ENCODE measurements at regions not wholly inside any gene's neighbourhood (a gene's known extent, or its start where the extent isn't known, plus 50 kb on each side); places are given as distances from the start of the nearest gene placed in this dataset.

DNA sequence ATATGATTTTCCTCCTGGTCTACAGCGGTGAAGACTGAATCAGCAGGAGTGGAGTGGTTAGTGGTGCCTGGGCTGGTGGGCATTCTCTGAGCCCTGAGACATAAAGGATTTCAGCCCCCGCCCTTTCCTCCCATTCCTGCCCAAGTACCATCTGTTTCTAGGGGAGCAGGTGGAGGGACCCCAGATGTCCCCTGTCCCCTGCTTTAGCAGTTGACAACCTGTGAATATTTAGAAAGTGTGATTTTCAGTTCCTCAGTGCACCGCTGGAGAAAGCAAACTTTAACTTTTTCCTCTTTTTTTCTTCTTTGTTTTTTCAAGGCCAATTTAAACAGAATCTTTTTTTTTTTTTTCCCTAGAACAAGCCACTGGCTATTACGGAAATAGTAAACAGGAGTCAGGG lies 163.8 kb upstream of the MYL2 start:
- Histone ChIP-seq H3K27ac (no peak overlapping the region), H3K27me3 (no peaks in the 10 kb centered on the region), H3K4me1 (ENCODE audit: insufficient read depth) (no peaks in the 10 kb centered on the region), H3K9me3 (no peaks in the 10 kb centered on the region), H3K4me3 (no peak overlapping the region), H3K36me3 (no peaks in the 10 kb centered on the region)
- 38 to 58% (median 43%) methylated on average over 4 of the region's 4 CpGs for WGBS, 3 donors
- TF ChIP-seq, protein P1, sequence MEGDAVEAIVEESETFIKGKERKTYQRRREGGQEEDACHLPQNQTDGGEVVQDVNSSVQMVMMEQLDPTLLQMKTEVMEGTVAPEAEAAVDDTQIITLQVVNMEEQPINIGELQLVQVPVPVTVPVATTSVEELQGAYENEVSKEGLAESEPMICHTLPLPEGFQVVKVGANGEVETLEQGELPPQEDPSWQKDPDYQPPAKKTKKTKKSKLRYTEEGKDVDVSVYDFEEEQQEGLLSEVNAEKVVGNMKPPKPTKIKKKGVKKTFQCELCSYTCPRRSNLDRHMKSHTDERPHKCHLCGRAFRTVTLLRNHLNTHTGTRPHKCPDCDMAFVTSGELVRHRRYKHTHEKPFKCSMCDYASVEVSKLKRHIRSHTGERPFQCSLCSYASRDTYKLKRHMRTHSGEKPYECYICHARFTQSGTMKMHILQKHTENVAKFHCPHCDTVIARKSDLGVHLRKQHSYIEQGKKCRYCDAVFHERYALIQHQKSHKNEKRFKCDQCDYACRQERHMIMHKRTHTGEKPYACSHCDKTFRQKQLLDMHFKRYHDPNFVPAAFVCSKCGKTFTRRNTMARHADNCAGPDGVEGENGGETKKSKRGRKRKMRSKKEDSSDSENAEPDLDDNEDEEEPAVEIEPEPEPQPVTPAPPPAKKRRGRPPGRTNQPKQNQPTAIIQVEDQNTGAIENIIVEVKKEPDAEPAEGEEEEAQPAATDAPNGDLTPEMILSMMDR (IDR thresholded peaks at IDR 0.05) = no peak
- TF ChIP-seq POLR2A (IDR thresholded peaks at IDR 0.05) (no peak), EP300 (IDR thresholded peaks at IDR 0.05) (no peak)
- DNase-seq = no peak
- intact Hi-C loops (cut with DNase I) = no loop called here

DNA sequence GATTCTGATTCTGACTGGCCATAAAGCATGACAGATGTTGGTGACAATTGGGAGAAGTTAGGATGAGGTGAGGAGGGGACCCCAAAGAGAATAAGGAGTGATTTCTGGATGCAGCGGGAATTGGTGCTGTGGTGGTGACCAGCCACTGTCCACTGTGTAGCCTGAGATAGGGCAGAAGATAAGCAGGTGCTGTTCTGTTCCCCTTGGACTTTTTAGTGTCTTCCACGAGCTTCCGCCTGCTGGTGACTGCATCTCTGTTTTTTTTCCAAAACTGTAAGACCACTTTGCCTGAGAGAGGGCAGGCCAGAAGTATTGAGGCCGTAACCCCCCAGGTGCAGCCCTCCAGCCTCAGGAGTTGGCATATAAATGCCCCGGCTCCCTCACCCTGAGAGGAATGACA lies 161.2 kb upstream of the MYL2 start:
- no peak overlapping the region for H3K27ac ChIP-seq
- intact Hi-C loops (cut with DNase I) = no loop called here

DNA sequence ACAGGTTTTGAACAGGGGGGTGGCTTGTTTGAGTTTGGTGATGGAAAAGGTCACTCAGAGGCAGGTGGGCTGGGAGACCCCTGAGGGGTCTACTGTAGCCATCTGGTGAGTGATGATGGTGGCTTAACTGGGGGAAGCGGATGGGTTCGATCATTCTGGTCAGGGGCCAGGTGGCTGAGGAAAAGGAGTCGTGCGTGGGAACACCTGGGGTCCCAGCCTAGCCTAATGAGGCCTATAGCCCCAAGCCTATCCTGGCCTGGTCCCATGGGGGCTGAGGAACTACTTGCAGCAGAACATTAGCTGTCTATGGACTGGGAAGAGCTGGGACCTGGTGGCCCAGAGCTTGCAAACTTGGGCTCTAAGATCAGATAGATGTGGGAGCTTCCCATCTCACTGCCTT lies 158.4 kb upstream of the MYL2 start:
- Histone ChIP-seq H3K27ac (no peak overlapping the region), H3K4me3 (no peak overlapping the region), H3K36me3 (no peaks in the 10 kb centered on the region), H3K27me3 (no peaks in the 10 kb centered on the region), H3K9me3 (no peaks in the 10 kb centered on the region), H3K4me1 (ENCODE audit: insufficient read depth) (no peaks in the 10 kb centered on the region)
- 77 to 83% (median 83%) methylated on average over 4 of the region's 4 CpGs for WGBS, 3 donors
- no peak for TF ChIP-seq POLR2A (IDR thresholded peaks at IDR 0.05)
- intact Hi-C loops (cut with DNase I) = no loop called here
- DNase-seq = no peak

More for the DNA sequence above, 161.2 kb upstream of the MYL2 start:
- TF ChIP-seq POLR2A (IDR thresholded peaks at IDR 0.05) = no peak
- TF ChIP-seq, protein P1 (IDR thresholded peaks at IDR 0.05) = no peak
- no peak for TF ChIP-seq EP300 (IDR thresholded peaks at IDR 0.05)
- H3K4me1 ChIP-seq (ENCODE audit: insufficient read depth) = no peaks in the 10 kb centered on the region
- 79 to 90% (median 86%) methylated on average over 5 of the region's 5 CpGs for WGBS, 3 donors
- no peaks in the 10 kb centered on the region for H3K9me3 ChIP-seq
- no peak overlapping the region for H3K4me3 ChIP-seq
- no peak for DNase-seq
- H3K27me3 ChIP-seq = no peaks in the 10 kb centered on the region
- H3K36me3 ChIP-seq = no peaks in the 10 kb centered on the region

DNA sequence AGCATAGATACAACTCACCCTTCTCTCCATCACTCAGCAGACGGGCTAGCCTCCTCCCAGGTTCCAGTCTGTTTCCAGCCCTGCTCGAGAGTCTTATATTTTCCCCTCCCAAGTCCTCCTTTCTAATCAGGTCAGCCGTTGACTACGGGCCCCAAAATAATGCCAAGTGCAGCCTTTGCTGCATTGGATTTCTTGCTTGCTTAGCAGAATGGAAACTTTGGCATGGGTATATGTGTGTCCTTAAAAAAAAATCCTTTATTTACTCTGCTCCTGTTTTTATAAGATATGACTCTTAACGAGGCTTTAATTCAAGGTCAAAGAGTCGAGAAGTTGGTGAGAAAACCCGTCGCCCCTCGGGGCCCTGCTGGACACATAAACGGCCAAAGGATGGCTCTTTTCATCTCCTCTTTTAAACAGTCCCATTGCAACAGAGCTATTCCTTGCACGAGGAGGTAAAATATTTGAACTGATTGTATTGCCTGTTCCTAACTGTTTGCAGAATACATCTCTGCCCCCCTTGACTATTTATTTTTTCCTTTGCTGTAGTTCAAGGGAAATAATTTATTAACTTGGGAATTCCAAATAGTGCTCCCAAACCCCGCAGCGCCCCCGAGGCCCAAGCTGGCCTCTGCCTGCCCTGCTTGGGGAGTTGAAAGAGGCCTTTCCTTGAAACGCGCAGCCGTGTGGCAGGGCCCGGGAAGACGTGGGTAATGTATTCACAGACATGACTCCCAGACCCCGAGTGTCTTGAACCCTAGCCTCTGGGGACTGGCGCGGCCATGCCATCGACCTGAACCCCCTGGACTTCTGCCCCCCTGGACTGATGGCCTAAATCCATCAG lies 156.5 kb upstream of the MYL2 start:
- Histone ChIP-seq H3K27ac (no peak overlapping the region), H3K27me3 (no peaks in the 10 kb centered on the region), H3K36me3 (no peaks in the 10 kb centered on the region), H3K9me3 (no peaks in the 10 kb centered on the region), H3K4me1 (ENCODE audit: insufficient read depth) (no peaks in the 10 kb centered on the region), H3K4me3 (no peak overlapping the region)
- WGBS, 3 donors = 19 to 29% (median 19%) methylated on average over 23 of the region's 23 CpGs
- DNase-seq = no peak
- intact Hi-C loops (cut with DNase I) = no loop called here
- TF ChIP-seq, protein P1 (IDR thresholded peaks at IDR 0.05) = no peak
- TF ChIP-seq EP300 (IDR thresholded peaks at IDR 0.05) (no peak), POLR2A (IDR thresholded peaks at IDR 0.05) (no peak)

DNA sequence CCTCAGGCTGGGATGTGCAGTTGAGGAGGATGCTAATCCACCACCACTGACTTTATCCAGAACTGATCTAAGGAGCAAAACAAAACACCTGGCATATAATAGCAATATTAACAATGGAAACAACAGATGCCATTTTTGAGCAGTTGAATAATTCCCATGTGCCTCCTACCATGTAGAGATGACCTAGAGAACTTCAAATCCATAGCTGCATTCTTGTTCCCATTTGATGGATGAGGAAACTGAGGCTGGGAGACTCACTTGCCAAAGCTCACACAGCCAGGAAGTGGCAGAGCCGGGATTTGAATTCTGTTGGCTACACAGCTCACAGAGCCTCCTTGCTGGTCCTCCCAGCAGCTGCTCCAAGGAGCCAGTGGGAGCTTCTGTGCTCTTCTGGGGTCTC lies 155.8 kb upstream of the MYL2 start:
- Histone ChIP-seq H3K27me3 (no peaks in the 10 kb centered on the region), H3K9me3 (no peaks in the 10 kb centered on the region), H3K27ac (no peak overlapping the region), H3K4me3 (no peak overlapping the region), H3K4me1 (ENCODE audit: insufficient read depth) (no peaks in the 10 kb centered on the region), H3K36me3 (no peaks in the 10 kb centered on the region)
- TF ChIP-seq POLR2A (IDR thresholded peaks at IDR 0.05) = no peak
- no peak for TF ChIP-seq EP300 (IDR thresholded peaks at IDR 0.05)
- TF ChIP-seq, protein P1 (IDR thresholded peaks at IDR 0.05) = no peak
- intact Hi-C loops (cut with DNase I) = no loop called here
- 11 to 46% (median 24%) methylated on average over 1 of the region's 1 CpG for WGBS, 3 donors
- DNase-seq = no peak

Data from ovary (tissue), 7 donors.